ENCODE measurements at regions not wholly inside any gene's neighbourhood (a gene's known extent, or its start where the extent isn't known, plus 50 kb on each side); places are given as distances from the start of the nearest gene placed in this dataset.

DNA sequence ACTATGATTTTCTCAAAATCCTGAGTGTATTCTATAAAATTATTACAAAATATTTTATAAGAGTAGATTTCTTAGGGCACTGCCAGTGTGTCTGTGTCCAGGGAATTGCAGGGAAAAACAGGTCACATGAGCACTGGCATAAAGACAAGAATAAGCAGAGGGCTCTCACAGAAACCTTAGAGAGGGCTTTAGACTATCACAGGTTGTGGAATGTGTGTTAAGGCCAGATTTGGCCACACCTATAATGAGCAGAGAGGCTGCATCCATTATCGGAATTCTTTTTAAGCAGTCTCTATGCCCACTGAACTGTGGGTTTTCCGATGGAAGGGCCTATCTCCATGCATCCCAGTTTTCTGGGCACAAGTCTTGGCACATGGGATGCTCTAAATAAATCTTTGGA is 90.2 kb downstream of the RTP4 start:
- no peaks in the 10 kb centered on the region for H3K4me1 ChIP-seq
- H3K9me3 ChIP-seq: no peaks in the 10 kb centered on the region
- H3K36me3 ChIP-seq (ENCODE audit: low read depth, missing control alignments): no peaks in the 10 kb centered on the region
- no peak overlapping the region for H3K27ac ChIP-seq
- intact Hi-C loops (cut with DNase I; ENCODE audit: low total_unique reads): no loop called here
- H3K4me3 ChIP-seq: no peak overlapping the region
- TF ChIP-seq, protein P1, sequence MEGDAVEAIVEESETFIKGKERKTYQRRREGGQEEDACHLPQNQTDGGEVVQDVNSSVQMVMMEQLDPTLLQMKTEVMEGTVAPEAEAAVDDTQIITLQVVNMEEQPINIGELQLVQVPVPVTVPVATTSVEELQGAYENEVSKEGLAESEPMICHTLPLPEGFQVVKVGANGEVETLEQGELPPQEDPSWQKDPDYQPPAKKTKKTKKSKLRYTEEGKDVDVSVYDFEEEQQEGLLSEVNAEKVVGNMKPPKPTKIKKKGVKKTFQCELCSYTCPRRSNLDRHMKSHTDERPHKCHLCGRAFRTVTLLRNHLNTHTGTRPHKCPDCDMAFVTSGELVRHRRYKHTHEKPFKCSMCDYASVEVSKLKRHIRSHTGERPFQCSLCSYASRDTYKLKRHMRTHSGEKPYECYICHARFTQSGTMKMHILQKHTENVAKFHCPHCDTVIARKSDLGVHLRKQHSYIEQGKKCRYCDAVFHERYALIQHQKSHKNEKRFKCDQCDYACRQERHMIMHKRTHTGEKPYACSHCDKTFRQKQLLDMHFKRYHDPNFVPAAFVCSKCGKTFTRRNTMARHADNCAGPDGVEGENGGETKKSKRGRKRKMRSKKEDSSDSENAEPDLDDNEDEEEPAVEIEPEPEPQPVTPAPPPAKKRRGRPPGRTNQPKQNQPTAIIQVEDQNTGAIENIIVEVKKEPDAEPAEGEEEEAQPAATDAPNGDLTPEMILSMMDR (IDR thresholded peaks at IDR 0.05): no peak
- TF ChIP-seq POLR2A (IDR thresholded peaks at IDR 0.05): no peak
- WGBS, 2 donors: 90 to 92% methylated on average over 2 of the region's 2 CpGs
- no peak for DNase-seq
- no peaks in the 10 kb centered on the region for H3K27me3 ChIP-seq

DNA sequence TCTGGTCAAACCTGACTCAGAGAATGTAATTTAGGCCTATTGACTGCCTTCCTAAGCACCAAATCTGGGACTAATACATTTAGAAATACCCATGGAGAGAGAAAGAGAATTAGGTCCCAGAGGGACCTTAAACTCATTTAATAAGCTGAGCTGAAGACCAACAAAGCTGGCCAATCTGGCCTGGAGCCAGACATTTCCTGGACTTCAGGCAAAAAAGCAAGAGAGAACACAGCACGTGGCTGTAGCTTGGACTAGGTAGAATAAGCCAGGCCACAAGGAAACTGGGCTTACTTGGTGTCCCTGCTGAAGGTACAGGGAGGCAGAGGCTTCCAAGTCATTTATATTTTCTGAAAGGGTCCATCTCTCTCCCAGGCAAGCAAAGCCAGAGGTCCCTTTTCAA is 88.1 kb downstream of the RTP4 start:
- Histone ChIP-seq H3K9me3 (no peaks in the 10 kb centered on the region), H3K4me1 (no peaks in the 10 kb centered on the region), H3K4me3 (no peak overlapping the region), H3K27me3 (no peaks in the 10 kb centered on the region), H3K27ac (no peak overlapping the region), H3K36me3 (ENCODE audit: low read depth, missing control alignments) (no peaks in the 10 kb centered on the region)
- DNase-seq: peak; percentile 85
- WGBS, 2 donors: 14 to 30% methylated on average over 1 of the region's 1 CpG
- intact Hi-C loops (cut with DNase I; ENCODE audit: low total_unique reads): no loop called here
- TF ChIP-seq POLR2A (IDR thresholded peaks at IDR 0.05): no peak
- TF ChIP-seq, protein P1 (IDR thresholded peaks at IDR 0.05): no peak

- Histone ChIP-seq H3K9me3 (no peaks in the 10 kb centered on the region), H3K36me3 (ENCODE audit: low read depth, missing control alignments) (no peaks in the 10 kb centered on the region), H3K4me3 (no peak overlapping the region), H3K27me3 (no peaks in the 10 kb centered on the region), H3K4me1 (peaks cover 13% of the 10 kb centered on the region), H3K27ac (no peak overlapping the region)
- no peak for TF ChIP-seq POLR2A (IDR thresholded peaks at IDR 0.05)
- TF ChIP-seq, protein P1 (IDR thresholded peaks at IDR 0.05): no peak
- 82 to 83% methylated on average over 6 of the region's 6 CpGs for WGBS, 2 donors
- DNase-seq: no peak
- intact Hi-C loops (cut with DNase I; ENCODE audit: low total_unique reads): no loop called here
Measured at GRCh38 chr3:187454085-187454815, 86.1 kb downstream of the RTP4 start.

GRCh38 chr3:187450431-187451190 is 82.4 kb downstream of the RTP4 start:
- Histone ChIP-seq H3K4me1 (peaks cover 13% of the 10 kb centered on the region), H3K27ac (peak overlapping the region; percentile 62 to 76), H3K4me3 (no peak overlapping the region), H3K27me3 (no peaks in the 10 kb centered on the region), H3K9me3 (no peaks in the 10 kb centered on the region), H3K36me3 (ENCODE audit: low read depth, missing control alignments) (no peaks in the 10 kb centered on the region)
- DNase-seq: peak; percentile 59
- no peak for TF ChIP-seq POLR2A (IDR thresholded peaks at IDR 0.05)
- TF ChIP-seq, protein P1 (IDR thresholded peaks at IDR 0.05): no peak
- intact Hi-C loops (cut with DNase I; ENCODE audit: low total_unique reads): no loop called here
- WGBS, 2 donors: 45 to 62% methylated on average over 7 of the region's 7 CpGs

Data from testis (tissue), 2 donors.